Activated CD8-positive, alpha-beta memory T cell treated with anti-CD3 and anti-CD28 coated beads, Interleukin-2, amount 50 U/mL, for 48 hours (primary cell): ENCODE measurements at regions not wholly inside any gene's neighbourhood (a gene's known extent, or its start where the extent isn't known, plus 50 kb on each side); places are given as distances from the start of the nearest gene placed in this dataset.

Experiments
- DNase-seq: peaks from one replicate; pipeline ENCODE4 v3.0.0-alpha.2; 2020

- DNase-seq = no peak
Measured at GRCh38 chr5:108649106-108649505, 98.6 kb upstream of the FER start.

- DNase-seq = peak; percentile 57
Measured at GRCh38 chr5:108642170-108642906, 105.4 kb upstream of the FER start.

GRCh38 chr5:108641596-108641995, 106.1 kb upstream of the FER start:
- DNase-seq = no peak

- DNase-seq = no peak
Measured at GRCh38 chr5:108639366-108639765, 108.3 kb upstream of the FER start.

DNA sequence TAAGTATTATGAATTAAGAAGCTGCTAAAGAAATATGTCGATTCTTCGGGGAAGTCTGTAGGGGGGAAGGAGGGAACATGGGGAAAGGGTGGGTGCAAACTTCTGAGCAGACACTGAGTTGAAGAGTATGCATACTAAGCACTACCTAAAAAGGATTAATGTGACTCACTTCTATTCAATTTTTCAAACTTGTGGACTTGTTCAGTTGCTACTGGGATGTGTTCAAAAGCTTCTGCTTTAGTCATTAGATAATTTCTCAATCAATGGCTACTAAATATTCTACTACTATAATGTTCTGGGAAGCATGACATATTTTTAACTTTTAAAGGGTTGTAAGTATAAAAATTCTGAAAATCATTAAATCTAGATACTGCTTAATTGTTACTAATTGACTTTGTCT, 109.7 kb upstream of the FER start:
- no peak for DNase-seq

DNA sequence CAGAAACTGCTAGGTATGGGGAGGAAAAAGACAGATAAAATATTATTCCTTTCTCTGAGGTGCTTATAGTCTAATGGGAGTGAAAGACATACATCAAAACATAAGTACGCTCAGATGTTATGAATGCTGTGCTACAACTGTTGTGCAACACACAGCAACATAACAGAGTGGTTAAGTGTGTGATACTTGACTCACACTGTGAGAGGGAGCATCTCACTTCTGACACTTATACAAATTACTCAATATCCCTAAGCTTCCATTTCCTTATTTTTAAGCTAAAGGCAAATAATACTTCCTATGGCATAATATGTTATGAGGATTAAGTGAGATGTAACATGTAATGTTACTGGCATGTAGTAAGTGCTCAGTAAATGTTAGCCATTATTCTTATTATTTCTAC, 110.6 kb upstream of the FER start:
- no peak for DNase-seq

GRCh38 chr5:108636135-108636853, 111.4 kb upstream of the FER start:
- no peak for DNase-seq

GRCh38 chr5:108634617-108635288, 112.9 kb upstream of the FER start:
- no peak for DNase-seq

DNA sequence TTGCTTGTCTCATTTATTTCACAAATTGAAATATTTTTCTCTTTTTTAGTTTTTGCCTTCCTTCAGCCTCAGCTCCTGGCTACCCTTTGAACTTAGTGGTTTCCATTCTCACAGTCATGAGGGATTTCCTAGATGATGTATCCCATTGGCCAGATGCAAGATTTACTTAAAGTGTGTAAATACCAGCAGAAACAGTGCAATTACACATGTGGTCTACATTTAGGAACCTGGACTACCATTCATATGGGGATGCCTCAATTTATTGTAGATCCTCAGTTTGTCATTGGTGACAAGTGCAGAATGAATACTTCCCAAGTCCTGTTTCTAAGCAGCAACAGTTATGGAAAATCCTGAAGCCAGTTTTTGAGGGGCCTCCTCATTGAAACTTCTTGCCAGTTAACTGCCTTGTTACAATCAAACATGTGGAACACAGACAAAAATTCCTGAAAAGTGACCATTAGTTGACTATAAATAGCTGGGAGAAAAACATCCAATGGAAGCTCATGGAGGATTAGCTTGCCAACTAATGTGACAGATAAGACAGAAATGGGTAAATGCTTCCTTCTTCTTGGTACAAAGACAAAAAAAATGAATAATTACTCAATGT, 113.6 kb upstream of the FER start:
- no peak for DNase-seq

- DNase-seq = no peak
Measured at GRCh38 chr5:108629779-108630528, 117.7 kb upstream of the FER start.

- no peak for DNase-seq
Measured at GRCh38 chr5:108625654-108626053, 122.0 kb upstream of the FER start.

DNA sequence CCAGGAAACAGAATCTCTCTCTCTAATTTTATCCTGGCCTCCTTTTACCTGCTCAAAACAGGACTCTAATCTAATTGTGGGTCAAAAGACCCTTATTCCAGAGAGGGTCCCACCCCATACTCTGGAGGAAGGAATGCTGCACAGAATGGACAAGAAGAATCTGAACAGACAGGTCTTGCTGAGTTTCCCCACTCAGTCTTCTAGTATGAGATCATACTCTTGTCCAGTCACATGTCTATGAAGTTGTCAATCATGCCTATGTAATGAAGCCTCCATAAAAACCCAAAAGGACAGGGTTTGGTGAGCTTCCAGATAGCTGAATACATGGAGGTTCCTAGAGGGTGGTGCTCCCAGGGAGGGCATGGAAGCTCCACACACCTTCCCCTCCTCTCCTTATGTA, 123.9 kb upstream of the FER start:
- DNase-seq = no peak

- no peak for DNase-seq
Measured at GRCh38 chr5:108620516-108620915, 127.2 kb upstream of the FER start.

GRCh38 chr5:108619815-108620214, 127.9 kb upstream of the FER start:
- no peak for DNase-seq

DNA sequence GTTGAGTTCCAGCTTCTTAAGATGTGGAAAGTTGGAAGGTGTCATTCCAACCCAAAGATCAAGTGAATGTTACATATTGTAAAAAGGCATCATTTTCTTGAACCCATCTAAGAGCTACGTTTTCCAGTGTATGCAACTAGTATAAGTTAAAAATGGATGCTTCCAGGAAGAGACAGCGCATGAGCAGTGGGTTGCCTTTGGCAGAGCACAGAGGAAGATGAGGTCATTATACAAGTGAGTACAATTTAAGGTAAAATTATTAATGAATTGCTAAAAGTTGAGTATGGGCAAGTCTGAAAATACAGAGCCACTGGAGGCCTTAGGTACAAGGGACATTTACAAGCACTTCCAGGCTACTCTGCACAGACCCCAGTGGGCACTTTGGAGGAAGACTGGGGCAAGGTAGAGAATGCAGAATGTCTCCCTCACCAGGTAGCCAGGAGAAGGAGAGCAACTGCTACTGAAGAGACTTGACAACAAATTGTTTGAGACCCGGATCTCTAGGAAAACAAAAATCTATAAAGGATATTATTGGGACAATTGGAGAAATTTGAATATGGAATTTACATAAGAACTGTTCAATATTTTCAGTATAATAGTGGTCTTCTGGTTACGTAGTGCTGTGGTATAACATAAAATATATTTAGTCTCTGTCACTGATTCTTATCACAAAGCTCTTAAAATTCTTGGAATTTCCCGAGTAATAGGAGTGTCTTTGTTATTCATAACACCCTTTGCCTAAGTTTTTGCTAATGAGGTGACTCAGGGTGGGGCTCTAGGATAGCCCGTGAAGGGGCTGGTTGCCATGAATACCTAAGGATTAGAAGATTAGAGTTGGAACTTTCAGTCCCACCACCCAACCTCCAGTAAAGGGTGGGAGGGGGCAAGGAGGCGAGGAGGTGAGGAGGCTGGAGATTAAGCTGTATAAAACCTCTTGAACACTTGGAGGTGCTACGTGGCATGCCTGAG, 129.9 kb upstream of the FER start:
- DNase-seq = no peak

GRCh38 chr5:108615216-108615615, 132.5 kb upstream of the FER start:
- no peak for DNase-seq

- no peak for DNase-seq
Measured at GRCh38 chr5:108607421-108607820, 140.3 kb upstream of the FER start.

GRCh38 chr5:108606185-108606584, 141.5 kb upstream of the FER start:
- no peak for DNase-seq

DNA sequence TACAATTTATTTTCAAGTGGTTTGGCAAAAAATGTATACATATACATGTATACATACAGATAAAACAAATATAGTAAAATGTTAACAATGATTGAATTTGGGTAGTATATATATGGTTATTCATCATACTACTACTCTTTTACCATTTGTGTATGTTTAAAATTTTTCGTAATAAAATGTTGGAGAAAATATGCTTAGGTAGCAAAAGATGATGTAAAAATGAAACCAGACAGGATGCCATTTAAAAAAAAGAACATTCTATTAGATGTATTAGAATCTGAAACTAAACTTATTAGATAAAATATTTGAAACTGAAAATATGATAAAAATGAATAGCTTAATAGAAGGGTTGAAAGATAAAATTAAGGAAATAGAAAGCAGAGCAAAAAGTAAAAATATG, 144.9 kb upstream of the FER start:
- no peak for DNase-seq

DNA sequence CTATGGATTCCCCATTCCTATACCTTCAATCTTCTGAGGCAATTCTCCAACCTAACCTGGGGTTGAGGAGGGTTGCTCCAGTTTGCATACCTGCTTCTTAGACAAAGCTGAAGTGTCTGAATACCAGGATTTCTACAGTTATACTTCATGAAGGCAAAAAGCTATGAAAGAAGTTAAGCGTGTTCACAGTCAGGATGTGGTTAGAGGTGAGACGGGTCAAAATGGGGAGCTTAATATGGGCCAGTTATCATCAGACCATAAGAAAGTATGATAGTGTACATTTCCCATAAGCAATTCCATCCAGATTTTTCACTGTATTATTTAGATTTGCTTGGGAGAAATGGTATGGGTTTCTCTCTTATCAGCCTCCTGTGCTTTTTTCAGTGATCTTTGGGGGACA, 156.9 kb upstream of the FER start:
- no peak for DNase-seq

DNA sequence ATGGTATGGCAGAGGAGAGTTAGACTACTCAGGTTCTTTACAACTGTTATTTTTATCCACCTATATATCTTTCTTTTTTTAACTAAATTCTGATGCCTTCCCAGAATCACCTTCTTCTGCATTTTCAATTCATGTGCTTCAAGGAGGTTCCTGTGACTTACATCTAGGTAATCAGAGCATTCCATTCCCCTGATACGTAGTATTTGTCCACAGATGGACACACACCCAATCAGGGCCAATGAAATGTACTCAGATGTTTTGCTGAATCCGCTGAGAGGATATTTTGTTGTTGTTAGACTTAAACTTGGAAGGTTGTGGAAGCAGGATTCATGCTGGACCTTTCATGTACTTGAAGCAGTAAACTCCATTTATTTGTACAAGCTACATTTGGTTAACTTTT, 159.4 kb upstream of the FER start:
- DNase-seq = no peak

DNA sequence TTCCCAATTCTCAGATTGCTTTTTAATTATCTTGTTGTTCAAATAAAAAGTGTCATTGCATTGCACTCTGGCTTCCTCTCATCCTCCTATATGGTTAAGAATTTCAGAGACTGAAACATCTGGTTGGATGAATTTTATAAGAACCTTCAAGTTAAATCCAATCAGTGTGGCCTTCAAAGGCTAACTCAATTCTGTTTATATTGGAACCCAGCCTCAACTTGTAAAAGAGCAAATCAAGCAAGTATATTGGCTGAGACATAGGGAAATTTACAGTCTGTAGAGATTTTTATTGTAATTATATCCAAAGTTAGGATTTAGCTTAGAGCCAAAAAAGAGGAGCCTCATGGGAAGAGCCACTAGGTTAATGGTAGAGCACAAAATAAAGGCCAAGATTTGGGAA, 159.9 kb upstream of the FER start:
- no peak for DNase-seq
